Kidney tubule cell (primary cell): ENCODE measurements at regions not wholly inside any gene's neighbourhood (a gene's known extent, or its start where the extent isn't known, plus 50 kb on each side); places are given as distances from the start of the nearest gene placed in this dataset.

ENCODE experiments used
- DNase-seq: peaks from one replicate; pipeline ENCODE4 v3.0.0-alpha.2; 2018; ENCODE audit warnings: low spot score

DNA sequence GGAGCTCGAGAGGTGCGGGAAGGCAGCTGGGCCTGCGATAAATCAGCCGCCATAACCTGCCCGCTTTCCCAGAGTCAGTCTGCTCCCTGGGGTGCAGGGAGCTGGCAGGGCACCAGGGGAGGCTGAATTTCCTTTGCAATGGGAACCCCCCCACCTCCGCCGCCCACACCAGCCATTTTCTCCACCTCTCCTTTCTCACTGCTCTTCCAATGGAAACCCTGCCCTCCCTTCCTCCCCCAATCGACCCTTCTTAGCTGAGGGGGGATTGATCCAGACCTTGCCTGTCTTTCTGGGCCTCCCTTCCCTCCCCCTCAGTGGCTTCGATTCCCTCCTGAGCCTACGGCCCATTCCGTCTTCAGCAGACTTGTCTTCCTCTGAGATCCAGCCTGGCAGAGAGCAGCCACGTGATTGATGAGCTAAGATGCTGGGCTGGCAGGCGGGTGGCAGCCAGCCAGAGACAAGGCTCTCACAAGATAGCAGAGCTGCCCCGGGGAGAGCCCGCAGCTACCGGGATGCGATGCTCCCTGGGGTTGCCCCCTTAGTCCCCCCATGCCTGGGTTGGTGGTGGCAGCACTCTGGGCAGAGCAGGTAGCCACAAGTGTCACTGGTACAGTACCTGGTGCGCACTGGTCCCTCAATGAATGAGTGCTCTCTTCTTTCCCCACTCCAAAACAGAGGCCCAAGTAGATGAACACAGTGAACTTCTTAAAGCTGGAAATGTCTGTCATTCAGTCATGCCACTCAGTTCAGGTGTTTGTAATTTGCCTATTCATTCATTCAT lies 53.7 kb upstream of the FABP6 start:
- DNase-seq, result peak; percentile 78

GRCh38 chr5:160174780-160175437 lies 54.4 kb upstream of the FABP6 start:
- no peak for DNase-seq

DNA sequence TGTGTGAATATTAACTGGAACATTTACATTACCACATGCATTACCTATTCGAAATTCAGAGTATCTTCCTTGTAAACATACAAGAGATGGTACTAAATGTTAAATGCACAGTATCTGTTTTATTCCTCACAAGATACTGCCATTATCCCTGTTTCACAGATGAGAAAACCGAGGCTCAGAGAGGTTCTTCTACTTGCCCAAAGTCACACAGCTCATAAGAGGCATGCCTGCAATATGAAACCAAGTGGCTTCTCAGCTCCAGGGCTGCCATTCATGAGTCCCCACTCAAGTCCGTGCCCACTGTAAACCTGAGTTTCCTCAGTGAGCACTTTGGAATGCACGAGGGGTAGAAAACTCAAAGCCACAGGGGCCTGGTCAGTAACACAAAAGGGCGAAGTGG lies 55.0 kb upstream of the FABP6 start:
- DNase-seq, result no peak

DNA sequence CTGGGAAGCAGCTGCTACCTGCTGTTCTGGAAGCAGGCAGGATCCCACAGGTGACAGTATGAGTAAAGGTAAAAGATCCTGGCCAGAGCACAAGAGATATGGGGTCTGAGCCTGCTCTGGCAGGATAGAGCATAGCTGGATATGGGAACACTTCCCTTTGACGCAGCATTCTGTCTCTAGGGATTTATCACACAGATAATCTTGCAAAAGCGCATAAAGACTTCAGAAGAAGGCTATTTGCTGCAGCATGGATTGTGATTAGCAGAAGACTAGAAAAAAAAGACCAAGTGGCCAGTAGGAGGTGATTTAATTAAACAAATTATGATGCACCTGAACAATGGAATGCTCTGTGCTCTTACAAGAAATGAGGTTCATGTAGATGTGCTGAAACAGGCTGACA lies 52.4 kb upstream of the PWWP2A start:
- no peak for DNase-seq

- peak; percentile 52 for DNase-seq
Measured at GRCh38 chr5:160169326-160169725, 50.1 kb upstream of the PWWP2A start.
